SK-N-MC (cell line): ENCODE measurements at regions not wholly inside any gene's neighbourhood (a gene's known extent, or its start where the extent isn't known, plus 50 kb on each side); places are given as distances from the start of the nearest gene placed in this dataset.

Experiments used
- DNase-seq: peaks from one replicate; pipeline ENCODE4 v3.0.0-alpha.2; 2011; ENCODE audit warnings: low read depth, low spot score
- H3K27ac ChIP-seq: fragments of 200-600 bp; sonication (generic); 2 replicates; pipeline ENCODE4 v1.5.1; 2016; ENCODE audit warnings: mixed run types
- H3K36me3 ChIP-seq: fragments of 200-600 bp; sonication (generic); 2 replicates; pipeline ENCODE4 v1.6.1; 2017; ENCODE audit warnings: antibody characterized with exemption, low read length, mixed read lengths; ENCODE audit not compliant: insufficient read depth
- H3K4me3 ChIP-seq: fragments of 200-600 bp; sonication (generic); 2 replicates; pipeline ENCODE4 v1.5.1; 2016
- H3K9ac ChIP-seq: fragments of 200-600 bp; sonication (generic); 2 replicates; pipeline ENCODE4 v1.8.0; 2017; ENCODE audit warnings: mixed run types, mixed read lengths; ENCODE audit not compliant: insufficient read length
- H3K9me3 ChIP-seq: fragments of 200-600 bp; sonication (generic); 2 replicates; pipeline ENCODE4 v1.6.1; 2017; ENCODE audit warnings: low read depth, mild to moderate bottlenecking, antibody characterized with exemption, low read length, moderate library complexity, mixed read lengths
- EZH2 ChIP-seq: fragments of 200-600 bp; sonication (generic); IDR thresholded peaks from one replicate; pipeline ENCODE4 v1.6.1; 2017; ENCODE audit warnings: antibody characterized with exemption
- FOXP2 ChIP-seq: optimal IDR thresholded peaks from 2 replicates; pipeline ENCODE3; 2011; ENCODE audit warnings: mild to moderate bottlenecking, moderate library complexity; ENCODE audit not compliant: insufficient read depth; ENCODE audit errors: extremely low read length, control extremely low read depth
- POLR2AphosphoS5 ChIP-seq: IDR thresholded peaks from 2 replicates; pipeline ENCODE4 v1.6.1; 2012; ENCODE audit warnings: mild to moderate bottlenecking, low read depth, low read length, borderline replicate concordance

- DNase-seq = no peak
- no peak overlapping the region for H3K4me3 ChIP-seq
- no peak for TF ChIP-seq EZH2
- TF ChIP-seq POLR2AphosphoS5 = no peak
- no peak for TF ChIP-seq FOXP2
- no peak overlapping the region for H3K27ac ChIP-seq
- H3K9me3 ChIP-seq = no peaks in the 10 kb centered on the region
- no peak overlapping the region for H3K9ac ChIP-seq
- no peaks in the 10 kb centered on the region for H3K36me3 ChIP-seq
These were observed 221.8 kb upstream of the ESRRG start for GRCh38 chr1:216944864-216945510.

- Histone ChIP-seq H3K9ac (no peak overlapping the region), H3K4me3 (no peak overlapping the region), H3K27ac (no peak overlapping the region), H3K9me3 (no peaks in the 10 kb centered on the region), H3K36me3 (no peaks in the 10 kb centered on the region)
- TF ChIP-seq FOXP2 = no peak
- no peak for TF ChIP-seq POLR2AphosphoS5
- no peak for TF ChIP-seq EZH2
- no peak for DNase-seq
These were observed 214.3 kb upstream of the ESRRG start for GRCh38 chr1:216937491-216937890.

- Histone ChIP-seq H3K9ac (no peak overlapping the region), H3K9me3 (no peaks in the 10 kb centered on the region), H3K27ac (no peak overlapping the region), H3K36me3 (no peaks in the 10 kb centered on the region), H3K4me3 (no peak overlapping the region)
- TF ChIP-seq EZH2 = no peak
- no peak for TF ChIP-seq FOXP2
- TF ChIP-seq POLR2AphosphoS5 = no peak
- DNase-seq = no peak
These were observed 213.6 kb upstream of the ESRRG start for GRCh38 chr1:216936779-216937178.

DNA sequence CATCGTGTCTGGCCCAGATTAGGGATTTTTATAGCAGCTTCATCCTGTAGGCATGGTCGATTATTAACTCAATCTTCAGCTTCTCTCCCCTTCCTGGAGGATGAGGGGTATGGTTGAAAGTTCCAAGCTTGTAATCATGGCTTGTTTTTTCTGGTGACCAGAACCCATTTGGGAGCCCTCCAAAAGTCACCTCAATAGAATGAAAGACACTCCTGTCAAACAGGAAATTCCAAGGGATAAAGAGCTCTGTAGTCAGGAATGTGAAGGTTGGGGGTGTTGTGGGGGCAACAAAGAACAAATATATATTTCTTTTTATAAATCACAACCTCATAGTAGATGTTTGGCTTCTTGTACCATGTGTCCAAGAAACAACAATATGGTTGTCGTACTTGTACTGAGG is 212.7 kb upstream of the ESRRG start:
- Histone ChIP-seq H3K36me3 (no peaks in the 10 kb centered on the region), H3K9me3 (no peaks in the 10 kb centered on the region), H3K9ac (no peak overlapping the region), H3K4me3 (no peak overlapping the region), H3K27ac (no peak overlapping the region)
- DNase-seq = no peak
- TF ChIP-seq FOXP2 (no peak), POLR2AphosphoS5 (no peak), EZH2 (no peak)

DNA sequence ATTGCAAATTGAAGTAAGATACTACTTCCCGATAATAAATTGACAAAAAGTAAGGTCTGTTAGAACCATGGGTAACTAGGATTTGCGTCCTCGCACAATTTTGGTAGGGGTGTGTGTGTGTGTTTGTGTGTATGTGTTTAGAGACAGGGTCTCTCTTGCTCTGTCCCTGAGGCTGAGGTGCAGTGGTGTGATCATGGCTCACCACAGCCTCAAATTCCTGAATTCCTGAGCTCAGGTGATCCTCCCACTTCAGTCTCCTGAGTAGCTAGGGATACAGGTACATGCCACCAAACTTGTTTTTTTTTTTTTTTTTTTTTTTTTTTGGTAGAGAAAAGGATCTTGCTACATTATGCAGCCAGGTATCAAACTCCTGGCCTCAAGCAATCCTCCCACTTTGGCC is 209.2 kb upstream of the ESRRG start:
- Histone ChIP-seq H3K9me3 (no peaks in the 10 kb centered on the region), H3K27ac (no peak overlapping the region), H3K36me3 (no peaks in the 10 kb centered on the region), H3K4me3 (no peak overlapping the region), H3K9ac (no peak overlapping the region)
- no peak for TF ChIP-seq FOXP2
- no peak for TF ChIP-seq POLR2AphosphoS5
- DNase-seq = no peak

DNA sequence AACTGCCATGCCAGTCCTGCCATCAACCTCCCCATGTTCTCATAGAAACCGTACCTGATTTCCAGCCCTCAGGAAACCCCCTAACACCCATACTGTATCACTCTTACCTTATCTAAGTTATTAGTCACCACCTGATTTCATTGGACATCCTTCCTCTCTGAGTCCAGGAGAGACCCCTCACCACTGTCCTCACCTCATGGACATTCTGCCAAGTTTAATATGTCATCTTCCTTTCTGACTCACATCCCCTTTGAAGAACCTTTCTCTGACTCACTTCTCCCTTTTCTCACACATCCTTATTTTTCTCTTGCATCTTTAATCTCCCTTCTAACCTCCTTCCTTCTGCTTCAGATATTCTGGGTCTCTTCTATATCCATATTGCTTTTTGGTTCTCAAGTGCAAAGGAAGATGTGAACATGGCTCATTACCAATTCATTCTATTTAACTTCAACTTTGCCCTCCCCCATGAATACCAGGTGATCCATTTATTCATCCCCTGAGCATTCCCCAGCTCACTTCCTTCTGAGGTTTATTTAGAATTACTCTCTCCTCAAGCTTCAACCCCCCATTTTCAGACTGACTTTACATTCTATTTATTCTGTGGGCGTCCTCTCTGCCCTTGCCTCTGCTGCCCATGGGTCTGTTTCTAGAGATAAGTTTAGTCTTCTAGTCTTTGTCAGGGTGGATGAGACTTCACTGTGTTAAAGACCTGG is 206.8 kb upstream of the ESRRG start:
- no peaks in the 10 kb centered on the region for H3K9me3 ChIP-seq
- H3K9ac ChIP-seq = no peak overlapping the region
- no peaks in the 10 kb centered on the region for H3K36me3 ChIP-seq
- H3K27ac ChIP-seq = no peak overlapping the region
- TF ChIP-seq EZH2 (no peak), POLR2AphosphoS5 (no peak), FOXP2 (no peak)
- DNase-seq = no peak
- H3K4me3 ChIP-seq = no peak overlapping the region

DNA sequence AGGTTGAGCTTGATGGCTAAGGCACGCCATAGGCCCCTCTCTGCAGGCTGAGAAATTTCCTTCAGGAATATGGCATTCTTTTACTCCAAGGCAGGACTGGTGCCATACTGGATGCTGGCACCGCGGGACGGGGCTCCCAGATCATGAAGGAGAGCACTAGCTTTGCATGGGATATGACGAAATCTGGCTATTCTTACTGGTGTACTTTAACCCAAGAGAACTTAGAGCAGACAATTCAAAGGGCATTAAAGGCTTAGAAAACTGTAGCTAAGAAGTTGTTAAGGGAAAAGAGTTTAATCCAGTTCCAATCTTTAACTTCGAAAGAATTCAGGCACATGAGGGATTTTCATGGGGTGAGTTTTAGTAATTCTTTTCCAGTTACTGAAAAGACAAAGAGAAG is 204.4 kb upstream of the ESRRG start:
- no peak for DNase-seq
- no peak for TF ChIP-seq POLR2AphosphoS5
- no peak for TF ChIP-seq FOXP2
- TF ChIP-seq EZH2 = no peak
- Histone ChIP-seq H3K9ac (no peak overlapping the region), H3K4me3 (no peak overlapping the region), H3K9me3 (no peaks in the 10 kb centered on the region), H3K36me3 (no peaks in the 10 kb centered on the region), H3K27ac (no peak overlapping the region)

GRCh38 chr1:216926720-216927510 is 203.7 kb upstream of the ESRRG start:
- TF ChIP-seq POLR2AphosphoS5 (no peak), FOXP2 (no peak), EZH2 (no peak)
- DNase-seq = no peak
- H3K36me3 ChIP-seq = no peaks in the 10 kb centered on the region
- H3K27ac ChIP-seq = no peak overlapping the region
- no peak overlapping the region for H3K9ac ChIP-seq
- no peak overlapping the region for H3K4me3 ChIP-seq
- no peaks in the 10 kb centered on the region for H3K9me3 ChIP-seq
